HG02840 (cell line): ENCODE measurements at regions not wholly inside any gene's neighbourhood (a gene's known extent, or its start where the extent isn't known, plus 50 kb on each side); places are given as distances from the start of the nearest gene placed in this dataset.

Source experiments
- ATAC-seq: cut with Tn5 transposase; IDR thresholded peaks from one replicate; pipeline ENCODE4 v1.9.1; 2021; ENCODE audit warnings: mild to moderate bottlenecking, moderate library complexity, moderate number of reproducible peaks; ENCODE audit not compliant: unreplicated experiment, low FRiP score

GRCh38 chr6:105748737-105749161 lies 337.4 kb upstream of the PRDM1 start:
- ATAC-seq = no peak

GRCh38 chr6:105747823-105748405 lies 338.2 kb upstream of the PRDM1 start:
- no peak for ATAC-seq

- ATAC-seq = no peak
Observed at GRCh38 chr6:105746509-105746908, 339.6 kb upstream of the PRDM1 start.

- ATAC-seq = no peak
Observed at GRCh38 chr6:105746130-105746505, 340.0 kb upstream of the PRDM1 start.

GRCh38 chr6:105745464-105746129 lies 340.5 kb upstream of the PRDM1 start:
- ATAC-seq = no peak

GRCh38 chr6:105744815-105745214 lies 341.3 kb upstream of the PRDM1 start:
- no peak for ATAC-seq

- ATAC-seq = no peak
Observed at GRCh38 chr6:105740946-105741645, 338.2 kb upstream of the PREP start.

GRCh38 chr6:105739764-105740163 lies 336.9 kb upstream of the PREP start:
- ATAC-seq = no peak

- ATAC-seq = no peak
Observed at GRCh38 chr6:105733556-105734162, 330.8 kb upstream of the PREP start.

GRCh38 chr6:105728995-105729394 lies 326.1 kb upstream of the PREP start:
- ATAC-seq = no peak

- ATAC-seq = no peak
Observed at GRCh38 chr6:105726902-105727655, 324.2 kb upstream of the PREP start.

GRCh38 chr6:105714846-105715245 lies 312.0 kb upstream of the PREP start:
- ATAC-seq = no peak

GRCh38 chr6:105713474-105714118 lies 310.7 kb upstream of the PREP start:
- no peak for ATAC-seq

GRCh38 chr6:105711216-105711615 lies 308.3 kb upstream of the PREP start:
- no peak for ATAC-seq

GRCh38 chr6:105705608-105706007 lies 302.7 kb upstream of the PREP start:
- ATAC-seq = no peak

GRCh38 chr6:105695461-105695860 lies 292.6 kb upstream of the PREP start:
- no peak for ATAC-seq

GRCh38 chr6:105692613-105693215 lies 289.8 kb upstream of the PREP start:
- no peak for ATAC-seq

GRCh38 chr6:105691971-105692370 lies 289.1 kb upstream of the PREP start:
- ATAC-seq = no peak

- no peak for ATAC-seq
Observed at GRCh38 chr6:105691081-105691480, 288.2 kb upstream of the PREP start.

- ATAC-seq = no peak
Observed at GRCh38 chr6:105688573-105688972, 285.7 kb upstream of the PREP start.
